B cell (primary cell): ENCODE measurements at regions not wholly inside any gene's neighbourhood (a gene's known extent, or its start where the extent isn't known, plus 50 kb on each side); places are given as distances from the start of the nearest gene placed in this dataset.

Source experiments
- ATAC-seq: fragments of 200-7000 bp; cut with Tn5 transposase; one replicate; pipeline ENCODE4 v1.10.0; 2021; ENCODE audit warnings: low read depth, mild to moderate bottlenecking, moderate number of reproducible peaks, moderate library complexity
- CTCF ChIA-PET: fragments of 350-600 bp; sonication (Branson Sonifier 250); formaldehyde crosslinking; loops from one replicate; lab custom pipeline; 2021; ENCODE audit warnings: antibody characterized with exemption, inconsistent platforms; lab: Charles Lee
- POLR2A ChIA-PET: fragments of 350-600 bp; sonication (Branson Sonifier 250); formaldehyde crosslinking; loops from one replicate; lab custom pipeline; 2021; ENCODE audit warnings: antibody characterized with exemption; lab: Charles Lee
- DNase-seq: peaks from one replicate; pipeline ENCODE4 v3.0.0; 2013
- H2AFZ ChIP-seq: 2 replicates; pipeline ENCODE4 v1.6.1; 2012; ENCODE audit warnings: mild to moderate bottlenecking, low read depth, low read length; ENCODE audit not compliant: insufficient read depth, poor library complexity, severe bottlenecking
- H3K27ac ChIP-seq, 2 donors: 1 replicate in 1 of 2; 2 replicates in 1 of 2; pipeline ENCODE4 v1.5.1; 2012 to 2013; ENCODE audit warnings: low read length in 2 of 2, mild to moderate bottlenecking in 2 of 2, moderate library complexity in 1 of 2
- H3K27me3 ChIP-seq, 4 experiments: fragments of 200-600 bp in 1 of 4; sonication (generic) in 1 of 4; replicated peaks in 1 of 4; 1 replicate in 2 of 4; 2 replicates in 2 of 4; pipeline versions ENCODE4 v1.6.1 to v1.7.0; 2013 to 2016; ENCODE audit warnings: low read length in 3 of 4, mild to moderate bottlenecking in 2 of 4, mixed read lengths in 1 of 4, moderate library complexity in 1 of 4; ENCODE audit not compliant: insufficient read depth in 4 of 4, control insufficient read depth in 3 of 4; ENCODE audit errors: control extremely low read depth in 1 of 4
- H3K36me3 ChIP-seq, 2 experiments: replicated peaks in 1 of 2; 1 replicate in 1 of 2; 2 replicates in 1 of 2; pipeline versions ENCODE4 v1.6.1 to v1.7.1; 2013; ENCODE audit warnings: low read length in 1 of 2; ENCODE audit not compliant: insufficient read depth in 2 of 2, control insufficient read depth in 1 of 2; ENCODE audit errors: control extremely low read depth in 1 of 2, extremely low read depth in 1 of 2
- H3K4me1 ChIP-seq, 2 donors: fragments of 200-600 bp in 1 of 2; sonication (generic) in 1 of 2; 1 replicate in 1 of 2; 2 replicates in 1 of 2; pipeline versions ENCODE4 v1.5.1 to v1.6.1; 2013 to 2017; ENCODE audit warnings: low read length in 2 of 2; ENCODE audit not compliant: control insufficient read depth in 2 of 2, insufficient read depth in 2 of 2
- H3K4me2 ChIP-seq: replicated peaks from 2 replicates; pipeline ENCODE3; 2012; ENCODE audit warnings: mild to moderate bottlenecking, low read depth, low read length; ENCODE audit not compliant: poor library complexity, severe bottlenecking
- H3K4me3 ChIP-seq, 5 experiments: fragments of 200-600 bp in 1 of 5; sonication (generic) in 1 of 5; 1 replicate in 3 of 5; 2 replicates in 2 of 5; pipeline versions ENCODE4 v1.5.1 to v1.7.0; 2011 to 2016; ENCODE audit warnings: low read length in 4 of 5, mild to moderate bottlenecking in 4 of 5, low read depth in 2 of 5, control low read depth in 1 of 5, moderate library complexity in 1 of 5; ENCODE audit not compliant: insufficient read depth in 1 of 5; ENCODE audit errors: control extremely low read depth in 1 of 5, extremely low read depth in 1 of 5
- H3K79me2 ChIP-seq: fragments of 200-600 bp; sonication (generic); one replicate; pipeline ENCODE4 v1.6.0; 2016; ENCODE audit warnings: low read length; ENCODE audit not compliant: control insufficient read depth, insufficient read depth
- H3K9ac ChIP-seq: fragments of 200-600 bp; sonication (generic); 2 replicates; pipeline ENCODE4 v1.6.1; 2017; ENCODE audit warnings: mild to moderate bottlenecking, low read length, moderate library complexity
- H3K9me3 ChIP-seq, 3 donors: one replicate each; pipeline versions ENCODE4 v1.6.1 to v1.7.1; 2013; ENCODE audit warnings: low read length in 2 of 3; ENCODE audit not compliant: control insufficient read depth in 2 of 3, insufficient read depth in 1 of 3; ENCODE audit errors: control extremely low read depth in 1 of 3
- H4K20me1 ChIP-seq: 2 replicates; pipeline ENCODE4 v1.6.0; 2012; ENCODE audit warnings: mild to moderate bottlenecking, low read length; ENCODE audit not compliant: insufficient read depth, control insufficient read depth, poor library complexity, severe bottlenecking
- H3K27ac Mint-ChIP-seq: one replicate; pipeline ENCODE4 v1.8.0; 2021; ENCODE audit warnings: mixed read lengths
- H3K27me3 Mint-ChIP-seq: one replicate; pipeline ENCODE4 v1.8.0; 2021; ENCODE audit warnings: mixed read lengths
- H3K4me1 Mint-ChIP-seq: one replicate; pipeline ENCODE4 v1.8.0; 2021; ENCODE audit warnings: mixed read lengths
- H3K4me3 Mint-ChIP-seq: one replicate; pipeline ENCODE4 v1.8.0; 2021; ENCODE audit warnings: mixed read lengths
- H3K9me3 Mint-ChIP-seq: one replicate; pipeline ENCODE4 v1.8.0; 2022; ENCODE audit warnings: mixed read lengths; ENCODE audit not compliant: insufficient read depth
- CTCF ChIP-seq: fragments of 200-600 bp; IDR thresholded peaks from one replicate; pipeline ENCODE4 v1.8.0; 2022; ENCODE audit warnings: antibody characterized with exemption, mild to moderate bottlenecking
- EZH2 ChIP-seq: IDR thresholded peaks from 2 replicates; pipeline ENCODE4 v1.6.1; 2012; ENCODE audit warnings: borderline replicate concordance, low read depth, mild to moderate bottlenecking, moderate library complexity, low read length; ENCODE audit not compliant: insufficient read depth, poor library complexity, severe bottlenecking
- WGBS: methylation state at CpG from one replicate; pipeline ENCODE4 v1.1.5; 2013; ENCODE audit warnings: missing lambda C conversion rate; ENCODE audit not compliant: insufficient coverage; 5-methylcytosine and 5-hydroxymethylcytosine counted together
- intact Hi-C: fragments of 100-400 bp; cut with micrococcal nuclease; formaldehyde crosslinking; loops from one replicate; pipeline ENCODE4 v1.10.0; 2022

DNA sequence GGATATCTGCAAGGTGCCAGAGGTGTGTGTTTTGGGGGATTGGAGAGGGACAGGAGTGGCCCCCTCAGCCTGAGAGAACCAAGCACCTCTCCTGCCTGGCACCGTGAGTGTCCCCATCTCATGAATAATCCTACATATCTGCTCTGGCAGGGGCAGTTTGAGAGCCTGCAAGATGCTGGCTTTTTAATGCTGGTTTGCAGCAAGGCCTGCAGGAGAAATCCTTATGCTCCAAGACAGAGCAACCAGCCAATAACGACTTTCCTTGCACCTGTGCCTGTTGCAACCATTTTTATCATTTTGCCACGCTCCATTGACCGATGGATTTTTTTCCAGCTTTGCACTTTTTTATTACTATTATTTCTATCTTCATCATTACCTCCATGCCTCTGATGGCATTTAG is 259.4 kb upstream of the SKOR2 start:
- intact Hi-C loops, result no loop called here
- POLR2A ChIA-PET, result no interaction called here
- no peaks in the 10 kb centered on the region for H3K4me1 Mint-ChIP-seq
- H3K27ac ChIP-seq, result no peak overlapping the region
- no peaks in the 10 kb centered on the region for H3K9me3 ChIP-seq
- no peaks in the 10 kb centered on the region for H3K9me3 Mint-ChIP-seq
- CTCF ChIA-PET, result no interaction called here
- no peak overlapping the region for H3K4me3 ChIP-seq
- H3K79me2 ChIP-seq, result no peaks in the 10 kb centered on the region
- peaks cover 11% of the 10 kb centered on the region for H3K27me3 Mint-ChIP-seq
- H3K27me3 ChIP-seq, result no peaks in the 10 kb centered on the region
- DNase-seq (no peak), ATAC-seq (no peak)
- H2AFZ ChIP-seq, result no peak overlapping the region
- no peak overlapping the region for H3K27ac Mint-ChIP-seq
- H3K9ac ChIP-seq, result no peak overlapping the region
- 86% methylated on average over 4 of the region's 4 CpGs for WGBS
- no peaks in the 10 kb centered on the region for H3K4me1 ChIP-seq
- H3K4me2 ChIP-seq, result no peak overlapping the region
- no peaks in the 10 kb centered on the region for H3K36me3 ChIP-seq
- H3K4me3 Mint-ChIP-seq, result no peak overlapping the region
- no peaks in the 10 kb centered on the region for H4K20me1 ChIP-seq
- TF ChIP-seq CTCF (no peak), EZH2 (no peak)

DNA sequence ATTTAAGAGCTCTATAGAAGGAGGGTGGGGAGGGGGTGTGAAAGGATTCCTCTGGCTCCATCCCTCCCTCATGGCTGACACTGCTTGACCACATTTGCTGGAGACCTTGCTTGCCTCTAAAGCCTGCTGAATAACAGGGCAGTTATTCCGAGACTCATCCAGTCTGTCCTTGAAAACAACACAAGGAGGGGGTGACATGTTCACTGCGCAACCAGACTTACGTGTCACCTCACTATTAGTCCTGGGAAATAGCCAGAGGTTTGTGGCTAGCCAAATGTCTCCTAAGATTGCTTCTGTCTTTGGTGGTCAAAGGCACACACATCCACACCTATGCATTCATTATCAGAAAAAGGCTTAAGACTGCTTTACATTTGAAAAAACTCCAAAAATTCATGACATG is 256.2 kb upstream of the SKOR2 start:
- no peaks in the 10 kb centered on the region for H3K36me3 ChIP-seq
- POLR2A ChIA-PET, result no interaction called here
- H3K4me2 ChIP-seq, result no peak overlapping the region
- no peaks in the 10 kb centered on the region for H3K9me3 ChIP-seq
- H3K27me3 ChIP-seq, result no peaks in the 10 kb centered on the region
- 100% methylated on average over 3 of the region's 3 CpGs for WGBS
- Mint-ChIP-seq H3K4me1 (no peaks in the 10 kb centered on the region), H3K9me3 (no peaks in the 10 kb centered on the region), H3K27me3 (peaks cover under 1% of the 10 kb centered on the region), H3K4me3 (no peak overlapping the region), H3K27ac (no peak overlapping the region)
- DNase-seq (no peak), ATAC-seq (no peak)
- H4K20me1 ChIP-seq, result no peaks in the 10 kb centered on the region
- no peak overlapping the region for H3K9ac ChIP-seq
- CTCF ChIA-PET, result no interaction called here
- no peak overlapping the region for H2AFZ ChIP-seq
- no peak overlapping the region for H3K27ac ChIP-seq
- no peaks in the 10 kb centered on the region for H3K4me1 ChIP-seq
- no peak for TF ChIP-seq CTCF
- TF ChIP-seq EZH2, result no peak
- no peak overlapping the region for H3K4me3 ChIP-seq
- no peaks in the 10 kb centered on the region for H3K79me2 ChIP-seq
- intact Hi-C loops, result no loop called here
